Ramos (cell line): ENCODE measurements at regions not wholly inside any gene's neighbourhood (a gene's known extent, or its start where the extent isn't known, plus 50 kb on each side); places are given as distances from the start of the nearest gene placed in this dataset.

Source experiments
- in situ Hi-C: fragments of 300-500 bp; cut with MboI; formaldehyde crosslinking; loops from one replicate; pipeline ENCODE4 v1.14.3; 2022; ENCODE audit warnings: low sequenced_read_pairs; ENCODE audit not compliant: unreplicated experiment

GRCh38 chr1:5720484-5720883 lies 271.7 kb downstream of the NPHP4 start:
- in situ Hi-C loops, result no loop called here

- in situ Hi-C loops, result no loop called here
Observed at GRCh38 chr1:5720045-5720444, 272.2 kb downstream of the NPHP4 start.

GRCh38 chr1:5718831-5719632 lies 273.2 kb downstream of the NPHP4 start:
- in situ Hi-C loops, result no loop called here

GRCh38 chr1:5717031-5717682 lies 275.1 kb downstream of the NPHP4 start:
- in situ Hi-C loops, result no loop called here

GRCh38 chr1:5716126-5716525 lies 276.1 kb downstream of the NPHP4 start:
- in situ Hi-C loops, result no loop called here

- in situ Hi-C loops, result no loop called here
Observed at GRCh38 chr1:5713101-5714010, 278.9 kb downstream of the NPHP4 start.

GRCh38 chr1:5711956-5712645 lies 280.1 kb downstream of the NPHP4 start:
- in situ Hi-C loops, result no loop called here

- in situ Hi-C loops, result no loop called here
Observed at GRCh38 chr1:5711079-5711478, 281.1 kb downstream of the NPHP4 start.

- in situ Hi-C loops, result no loop called here
Observed at GRCh38 chr1:5709976-5710375, 282.2 kb downstream of the NPHP4 start.

GRCh38 chr1:5709461-5709975 lies 282.7 kb downstream of the NPHP4 start:
- in situ Hi-C loops, result no loop called here

- in situ Hi-C loops, result no loop called here
Observed at GRCh38 chr1:5708346-5709245, 283.6 kb downstream of the NPHP4 start.

GRCh38 chr1:5707566-5708345 lies 284.5 kb downstream of the NPHP4 start:
- in situ Hi-C loops, result no loop called here

GRCh38 chr1:5706239-5706638 lies 286.0 kb downstream of the NPHP4 start:
- in situ Hi-C loops, result no loop called here

- in situ Hi-C loops, result no loop called here
Observed at GRCh38 chr1:5705751-5706150, 286.5 kb downstream of the NPHP4 start.

- in situ Hi-C loops, result no loop called here
Observed at GRCh38 chr1:5704561-5705514, 287.4 kb downstream of the NPHP4 start.

GRCh38 chr1:5701642-5702041 lies 290.6 kb downstream of the NPHP4 start:
- in situ Hi-C loops, result no loop called here

- in situ Hi-C loops, result no loop called here
Observed at GRCh38 chr1:5693568-5693967, 298.7 kb downstream of the NPHP4 start.
